WTC11 (cell line): ENCODE measurements at regions not wholly inside any gene's neighbourhood (a gene's known extent, or its start where the extent isn't known, plus 50 kb on each side); places are given as distances from the start of the nearest gene placed in this dataset.

Source experiments
- ATAC-seq: fragments of 200-7000 bp; cut with Tn5 transposase; 2 replicates; pipeline ENCODE4 v1.10.0; 2021; ENCODE audit warnings: mild to moderate bottlenecking, moderate library complexity
- CTCF ChIA-PET: fragments of 300-600 bp; sonication (Branson Sonifier 250); formaldehyde crosslinking; loops from one replicate; lab custom pipeline; 2021; ENCODE audit warnings: antibody characterized with exemption; lab: Charles Lee
- POLR2A ChIA-PET: fragments of 350-600 bp; sonication (Branson Sonifier 250); formaldehyde crosslinking; loops from one replicate; lab custom pipeline; 2021; ENCODE audit warnings: antibody characterized with exemption; lab: Charles Lee
- DNase-seq: peaks from one replicate; pipeline ENCODE4 v3.0.0; 2021; ENCODE audit warnings: low spot score
- H3K27ac Mint-ChIP-seq: 2 replicates; pipeline ENCODE4 v1.8.0; 2021; ENCODE audit warnings: mixed read lengths
- H3K27me3 Mint-ChIP-seq: 2 replicates; pipeline ENCODE4 v1.8.0; 2021; ENCODE audit warnings: low read depth, mild to moderate bottlenecking, moderate library complexity, mixed read lengths
- H3K36me3 Mint-ChIP-seq: 2 replicates; pipeline ENCODE4 v1.8.0; 2021; ENCODE audit warnings: mixed read lengths
- H3K4me1 Mint-ChIP-seq: 2 replicates; pipeline ENCODE4 v1.8.0; 2022; ENCODE audit warnings: mixed read lengths
- H3K4me3 Mint-ChIP-seq: 2 replicates; pipeline ENCODE4 v1.8.0; 2021; ENCODE audit warnings: mild to moderate bottlenecking, moderate library complexity, mixed read lengths
- H3K9me3 Mint-ChIP-seq: 2 replicates; pipeline ENCODE4 v1.8.0; 2021; ENCODE audit warnings: mixed read lengths
- ATF1 ChIP-seq: sonication (generic); formaldehyde crosslinking; IDR thresholded peaks from 2 replicates; pipeline ENCODE4 v1.8.1; 2023; ENCODE audit warnings: mild to moderate bottlenecking, moderate library complexity, missing genetic modification reagents
- FOXJ3 ChIP-seq: sonication (generic); formaldehyde crosslinking; IDR thresholded peaks from 2 replicates; pipeline ENCODE4 v1.9.0; 2021; ENCODE audit warnings: missing genetic modification reagents, mild to moderate bottlenecking, borderline replicate concordance
- FOXP4 ChIP-seq: sonication (generic); formaldehyde crosslinking; IDR thresholded peaks from 2 replicates; pipeline ENCODE4 v1.8.0; 2022; ENCODE audit warnings: mild to moderate bottlenecking, missing genetic modification reagents
- HMGA2 ChIP-seq: fragments of 250-450 bp; sonication (Bioruptor Pico); IDR thresholded peaks from 2 replicates; pipeline ENCODE4 v1.4.0; 2021; ENCODE audit warnings: mild to moderate bottlenecking, moderate library complexity
- JAZF1 ChIP-seq: fragments of 250-450 bp; sonication (Bioruptor Pico); IDR thresholded peaks from 2 replicates; pipeline ENCODE4 v1.9.0; 2021; ENCODE audit warnings: moderate library complexity, mild to moderate bottlenecking, inconsistent platforms
- JUN ChIP-seq: sonication (generic); formaldehyde crosslinking; IDR thresholded peaks from 2 replicates; pipeline ENCODE4 v1.8.0; 2023; ENCODE audit warnings: mild to moderate bottlenecking, missing genetic modification reagents
- NR1H2 ChIP-seq: sonication (generic); formaldehyde crosslinking; IDR thresholded peaks from 2 replicates; pipeline ENCODE4 v1.9.0; 2021; ENCODE audit warnings: mild to moderate bottlenecking, moderate library complexity, missing genetic modification reagents
- NR2C2 ChIP-seq: sonication (generic); formaldehyde crosslinking; IDR thresholded peaks from 2 replicates; pipeline ENCODE4 v1.8.0; 2022; ENCODE audit warnings: mild to moderate bottlenecking, missing genetic modification reagents
- PRRX2 ChIP-seq: fragments of 250-450 bp; sonication (Bioruptor Pico); IDR thresholded peaks from 2 replicates; pipeline ENCODE4 v1.8.0; 2021; ENCODE audit warnings: mild to moderate bottlenecking
- RELA ChIP-seq: sonication (generic); formaldehyde crosslinking; IDR thresholded peaks from 2 replicates; pipeline ENCODE4 v1.8.1; 2022; ENCODE audit warnings: missing genetic modification reagents, mild to moderate bottlenecking, borderline replicate concordance
- ZNF121 ChIP-seq: sonication (generic); formaldehyde crosslinking; IDR thresholded peaks from 2 replicates; pipeline ENCODE4 v1.8.0; 2023; ENCODE audit warnings: missing genetic modification reagents
- ZNF416 ChIP-seq: fragments of 250-450 bp; sonication (Bioruptor Pico); IDR thresholded peaks from 2 replicates; pipeline ENCODE4 v1.9.0; 2021; ENCODE audit warnings: mild to moderate bottlenecking, inconsistent platforms
- TF ChIP-seq, protein P1 (sequence below): fragments of 250-450 bp; sonication (Bioruptor Pico); conservative IDR thresholded peaks from 2 replicates; pipeline ENCODE4 v1.9.0; 2021; ENCODE audit warnings: mild to moderate bottlenecking
- TF ChIP-seq, protein P2 (sequence below): fragments of 200-600 bp; IDR thresholded peaks from 2 replicates; pipeline ENCODE4 v1.8.0; 2022; ENCODE audit warnings: antibody characterized with exemption

DNA sequence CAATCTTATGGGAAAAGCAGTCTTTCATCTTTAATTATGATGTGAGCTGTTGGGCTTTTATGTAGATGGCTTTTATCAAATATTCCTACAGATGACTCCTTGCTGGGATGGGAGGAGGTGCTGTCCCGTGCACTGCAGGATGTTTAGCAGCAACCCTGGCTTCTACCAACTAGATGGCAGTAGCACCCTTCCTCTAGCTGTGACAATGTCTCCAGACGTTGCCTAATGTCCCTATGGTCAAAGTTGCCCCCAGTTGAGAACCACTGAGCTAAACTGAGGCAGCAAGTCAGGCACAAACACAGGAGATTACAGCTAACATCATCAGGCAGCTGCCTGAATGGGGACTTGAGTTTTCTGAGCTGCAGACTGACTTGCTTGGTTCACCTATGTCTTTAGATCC, 401.9 kb upstream of the PDE4D start:
- Mint-ChIP-seq H3K4me3 (no peak overlapping the region), H3K27me3 (no peaks in the 10 kb centered on the region), H3K4me1 (no peaks in the 10 kb centered on the region), H3K9me3 (peaks cover 4% of the 10 kb centered on the region), H3K36me3 (no peaks in the 10 kb centered on the region), H3K27ac (no peak overlapping the region)
- peak; percentile 43 for DNase-seq
- peak; percentile 95 for ATAC-seq
- TF ChIP-seq ATF1 (CRISPR knock-in tag) (no peak), NR2C2 (CRISPR knock-in tag) (no peak)
- POLR2A ChIA-PET = no interaction called here
- CTCF ChIA-PET = interaction anchor here (0.6 to 1.4 kb wide), 8 partner anchors 9 to 469 kb away, joined by 3 to 10 read pairs (median 5); no protein-coding TSS in a partner anchor

DNA sequence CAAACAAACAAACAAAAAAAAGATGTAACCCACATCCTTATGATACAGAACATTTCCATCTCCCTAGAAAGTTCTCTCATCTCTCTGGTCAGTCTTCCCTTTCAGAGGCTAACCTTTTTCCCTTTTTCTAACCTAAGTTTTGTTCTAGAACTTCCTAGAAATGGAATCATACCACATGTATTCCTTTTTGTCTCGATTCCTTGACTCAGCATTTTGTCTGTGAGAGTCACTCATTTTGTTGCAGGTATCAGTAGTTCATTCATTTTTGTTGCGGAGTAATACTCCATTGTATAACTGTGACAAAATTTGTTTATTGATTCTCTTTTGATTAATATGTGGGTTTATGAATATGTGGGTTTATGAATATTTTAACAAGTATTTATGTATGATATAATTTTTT, 400.0 kb upstream of the PDE4D start:
- H3K4me3 Mint-ChIP-seq = no peak overlapping the region
- ChIA-PET POLR2A (interaction anchor here (0.5 kb wide), 1 partner anchor 86 kb away, joined by 3 read pairs; no protein-coding TSS in a partner anchor), CTCF (no interaction called here)
- DNase-seq (no peak), ATAC-seq (no peak)
- TF ChIP-seq NR1H2 (no peak), FOXJ3 (CRISPR knock-in tag) (no peak), PRRX2 (CRISPR knock-in tag) (no peak), HMGA2 (no peak), JAZF1 (CRISPR knock-in tag) (no peak), ZNF416 (no peak), RELA (CRISPR knock-in tag) (no peak), FOXP4 (CRISPR knock-in tag) (no peak), JUN (no peak)
- TF ChIP-seq, protein P1, sequence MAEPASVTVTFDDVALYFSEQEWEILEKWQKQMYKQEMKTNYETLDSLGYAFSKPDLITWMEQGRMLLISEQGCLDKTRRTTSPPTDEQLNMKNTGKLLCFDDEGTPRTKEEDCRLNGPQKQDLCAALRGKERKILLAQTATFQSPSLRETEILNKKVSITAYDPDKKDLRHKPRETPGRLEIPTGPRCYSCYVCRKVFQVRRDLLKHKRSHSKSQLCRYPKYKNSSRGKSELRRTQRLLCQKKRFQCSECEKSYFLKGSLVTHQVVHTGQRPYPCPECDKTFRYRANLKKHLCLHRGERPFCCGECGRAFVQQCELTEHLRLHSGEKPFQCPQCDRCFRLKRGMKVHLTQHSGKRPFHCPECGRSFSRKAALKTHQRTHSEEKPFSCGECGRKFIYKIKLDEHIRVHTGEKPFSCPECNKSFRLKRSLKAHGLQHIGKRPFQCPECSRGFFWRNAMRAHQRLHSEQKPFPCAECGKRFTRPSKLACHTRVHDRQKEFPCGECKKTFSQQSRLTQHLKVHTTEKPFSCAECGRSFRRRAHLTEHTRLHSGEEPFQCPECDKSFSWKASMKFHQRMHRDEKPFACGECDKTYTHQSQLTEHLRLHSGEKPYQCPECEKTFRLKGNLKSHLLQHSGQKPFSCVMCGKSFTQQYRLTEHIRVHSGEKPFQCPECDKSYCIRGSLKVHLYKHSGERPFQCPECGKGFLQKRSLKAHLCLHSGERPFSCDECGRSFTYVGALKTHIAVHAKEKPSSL = no peak
- H3K4me1 Mint-ChIP-seq = no peaks in the 10 kb centered on the region
- no peaks in the 10 kb centered on the region for H3K9me3 Mint-ChIP-seq
- no peaks in the 10 kb centered on the region for H3K36me3 Mint-ChIP-seq
- no peak overlapping the region for H3K27ac Mint-ChIP-seq
- H3K27me3 Mint-ChIP-seq = no peaks in the 10 kb centered on the region; the same call in 1 of the 2 replicates

DNA sequence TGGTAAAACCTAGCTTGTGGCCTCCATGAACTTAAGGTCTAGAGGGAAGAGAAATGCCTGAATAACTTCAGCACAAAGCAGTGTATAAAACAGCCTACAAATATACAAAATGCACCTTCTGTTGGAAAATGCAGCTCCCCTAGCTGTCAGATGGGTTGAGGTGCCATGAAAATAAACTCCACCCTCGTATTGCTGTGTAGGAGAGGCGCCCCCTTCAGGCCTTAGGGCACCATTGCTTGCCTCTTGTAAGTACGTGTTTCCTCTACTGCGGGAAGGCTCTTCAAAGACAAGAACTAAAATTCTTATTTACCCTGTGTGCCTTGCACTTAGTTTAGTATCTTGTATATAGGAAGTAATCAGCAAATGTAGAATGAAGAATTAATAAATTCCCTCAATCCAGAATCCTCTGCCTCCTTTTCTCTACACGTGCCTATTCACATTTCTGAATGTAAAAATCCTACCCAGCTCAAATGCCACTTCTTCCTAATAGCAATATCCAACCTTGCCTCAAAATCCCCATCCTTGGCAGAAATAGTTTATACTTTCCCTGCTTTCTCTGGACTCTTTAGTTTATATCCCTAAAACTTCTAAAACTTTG, 393.7 kb upstream of the PDE4D start:
- POLR2A ChIA-PET = interaction anchor here (0.6 kb wide), 1 partner anchor 368 kb away, joined by 3 read pairs; no protein-coding TSS in a partner anchor

More for the DNA sequence above, 393.7 kb upstream of the PDE4D start:
- Mint-ChIP-seq H3K27ac (no peak overlapping the region), H3K4me1 (no peaks in the 10 kb centered on the region), H3K27me3 (no peaks in the 10 kb centered on the region; the same call in 1 of the 2 replicates), H3K4me3 (no peak overlapping the region), H3K36me3 (no peaks in the 10 kb centered on the region), H3K9me3 (no peaks in the 10 kb centered on the region)
- DNase-seq (peak; percentile 73), ATAC-seq (peak; percentile 100)
- no peak for TF ChIP-seq ZNF121
- TF ChIP-seq, protein P2, sequence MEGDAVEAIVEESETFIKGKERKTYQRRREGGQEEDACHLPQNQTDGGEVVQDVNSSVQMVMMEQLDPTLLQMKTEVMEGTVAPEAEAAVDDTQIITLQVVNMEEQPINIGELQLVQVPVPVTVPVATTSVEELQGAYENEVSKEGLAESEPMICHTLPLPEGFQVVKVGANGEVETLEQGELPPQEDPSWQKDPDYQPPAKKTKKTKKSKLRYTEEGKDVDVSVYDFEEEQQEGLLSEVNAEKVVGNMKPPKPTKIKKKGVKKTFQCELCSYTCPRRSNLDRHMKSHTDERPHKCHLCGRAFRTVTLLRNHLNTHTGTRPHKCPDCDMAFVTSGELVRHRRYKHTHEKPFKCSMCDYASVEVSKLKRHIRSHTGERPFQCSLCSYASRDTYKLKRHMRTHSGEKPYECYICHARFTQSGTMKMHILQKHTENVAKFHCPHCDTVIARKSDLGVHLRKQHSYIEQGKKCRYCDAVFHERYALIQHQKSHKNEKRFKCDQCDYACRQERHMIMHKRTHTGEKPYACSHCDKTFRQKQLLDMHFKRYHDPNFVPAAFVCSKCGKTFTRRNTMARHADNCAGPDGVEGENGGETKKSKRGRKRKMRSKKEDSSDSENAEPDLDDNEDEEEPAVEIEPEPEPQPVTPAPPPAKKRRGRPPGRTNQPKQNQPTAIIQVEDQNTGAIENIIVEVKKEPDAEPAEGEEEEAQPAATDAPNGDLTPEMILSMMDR = peak; percentile 89
- CTCF ChIA-PET = interaction anchor here (0.6 to 3.3 kb wide), 33 partner anchors 8 to 1452 kb away, joined by 3 to 36 read pairs (median 4); no protein-coding TSS in a partner anchor
